HG02885 (cell line): ENCODE measurements at regions not wholly inside any gene's neighbourhood (a gene's known extent, or its start where the extent isn't known, plus 50 kb on each side); places are given as distances from the start of the nearest gene placed in this dataset.

Experiments used
- ATAC-seq: cut with Tn5 transposase; IDR thresholded peaks from one replicate; pipeline ENCODE4 v1.9.1; 2021; ENCODE audit warnings: mild to moderate bottlenecking; ENCODE audit not compliant: unreplicated experiment, poor library complexity

GRCh38 chr12:76259660-76260389 is 88.4 kb downstream of the BBS10 start:
- ATAC-seq, result no peak

GRCh38 chr12:76259106-76259505 is 89.1 kb downstream of the BBS10 start:
- no peak for ATAC-seq

GRCh38 chr12:76256904-76257303 is 91.3 kb downstream of the BBS10 start:
- ATAC-seq, result no peak

- ATAC-seq, result no peak
Observed at GRCh38 chr12:76256321-76256720, 91.9 kb downstream of the BBS10 start.

- no peak for ATAC-seq
Observed at GRCh38 chr12:76255692-76256091, 92.5 kb downstream of the BBS10 start.

- no peak for ATAC-seq
Observed at GRCh38 chr12:76255281-76255680, 92.9 kb downstream of the BBS10 start.

- no peak for ATAC-seq
Observed at GRCh38 chr12:76252031-76252430, 96.2 kb downstream of the BBS10 start.

- no peak for ATAC-seq
Observed at GRCh38 chr12:76250256-76250655, 98.0 kb downstream of the BBS10 start.

GRCh38 chr12:76249501-76249900 is 98.7 kb downstream of the BBS10 start:
- ATAC-seq, result no peak

- ATAC-seq, result no peak
Observed at GRCh38 chr12:76247992-76248391, 100.2 kb downstream of the BBS10 start.

GRCh38 chr12:76247026-76247646 is 101.1 kb downstream of the BBS10 start:
- ATAC-seq, result no peak

- ATAC-seq, result no peak
Observed at GRCh38 chr12:76246611-76247010, 101.6 kb downstream of the BBS10 start.

- ATAC-seq, result no peak
Observed at GRCh38 chr12:76244300-76244699, 103.9 kb downstream of the BBS10 start.

GRCh38 chr12:76242813-76243550 is 105.2 kb downstream of the BBS10 start:
- ATAC-seq, result no peak

GRCh38 chr12:76241371-76241770 is 106.8 kb downstream of the BBS10 start:
- ATAC-seq, result no peak

- no peak for ATAC-seq
Observed at GRCh38 chr12:76240281-76240680, 107.9 kb downstream of the BBS10 start.

GRCh38 chr12:76238688-76239087 is 109.5 kb downstream of the BBS10 start:
- no peak for ATAC-seq

GRCh38 chr12:76237086-76237701 is 111.0 kb downstream of the BBS10 start:
- no peak for ATAC-seq

- ATAC-seq, result no peak
Observed at GRCh38 chr12:76236640-76237039, 111.6 kb downstream of the BBS10 start.

GRCh38 chr12:76234741-76235140 is 113.5 kb downstream of the BBS10 start:
- no peak for ATAC-seq

- ATAC-seq, result no peak
Observed at GRCh38 chr12:76232013-76232412, 116.2 kb downstream of the BBS10 start.
